ENCODE measurements at regions not wholly inside any gene's neighbourhood (a gene's known extent, or its start where the extent isn't known, plus 50 kb on each side); places are given as distances from the start of the nearest gene placed in this dataset.

- no peak for DNase-seq
Measured at GRCh38 chr13:71922194-71922593, 55.2 kb upstream of the DACH1 start.

Data from NCI-H1092 treated with DMSO at 0.1 percent for 48 hours (cell line).